GM21529 (cell line): ENCODE measurements at regions not wholly inside any gene's neighbourhood (a gene's known extent, or its start where the extent isn't known, plus 50 kb on each side); places are given as distances from the start of the nearest gene placed in this dataset.

Experiments used
- ATAC-seq: cut with Tn5 transposase; IDR thresholded peaks from one replicate; pipeline ENCODE4 v1.9.1; 2021; ENCODE audit not compliant: unreplicated experiment

DNA sequence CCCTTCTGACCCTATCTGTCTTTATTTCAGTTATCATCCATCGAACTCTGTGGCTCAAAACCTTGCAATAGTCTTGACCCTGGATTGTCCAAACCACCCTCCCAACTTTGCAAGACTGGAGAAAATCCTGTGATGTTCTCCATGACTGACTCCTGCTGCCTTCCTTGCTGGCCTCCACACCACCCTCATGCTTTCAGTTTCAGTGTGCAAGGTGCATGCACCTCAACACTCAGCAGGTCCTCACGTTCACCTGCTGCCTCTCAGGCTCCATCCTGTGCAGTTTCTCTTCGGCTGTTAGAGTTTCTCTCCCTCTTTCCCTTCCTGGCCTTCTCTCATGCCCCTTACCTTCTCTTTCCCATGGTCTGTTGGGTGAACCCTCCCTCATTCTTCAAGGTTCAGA, 59.4 kb upstream of the ASIC2 start:
- ATAC-seq: no peak

DNA sequence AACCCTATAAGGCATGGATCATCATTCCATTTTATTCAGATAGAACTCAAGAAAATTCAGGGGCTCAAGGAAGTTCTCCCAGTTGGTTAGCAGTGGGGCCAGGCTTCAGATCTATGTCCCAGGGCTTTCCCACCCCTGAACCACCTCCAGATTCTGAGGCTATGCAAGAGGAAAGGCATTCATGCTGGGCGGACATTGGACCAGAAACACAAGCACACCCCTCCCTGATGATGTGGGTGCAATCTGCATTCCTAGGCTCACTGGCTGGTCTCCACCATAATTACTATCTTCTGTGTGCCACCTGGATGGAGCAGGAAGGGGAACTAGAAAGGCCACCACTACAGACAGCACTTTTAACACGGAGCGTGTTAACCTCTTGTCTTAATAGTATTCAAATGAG, 63.2 kb upstream of the ASIC2 start:
- ATAC-seq: no peak

DNA sequence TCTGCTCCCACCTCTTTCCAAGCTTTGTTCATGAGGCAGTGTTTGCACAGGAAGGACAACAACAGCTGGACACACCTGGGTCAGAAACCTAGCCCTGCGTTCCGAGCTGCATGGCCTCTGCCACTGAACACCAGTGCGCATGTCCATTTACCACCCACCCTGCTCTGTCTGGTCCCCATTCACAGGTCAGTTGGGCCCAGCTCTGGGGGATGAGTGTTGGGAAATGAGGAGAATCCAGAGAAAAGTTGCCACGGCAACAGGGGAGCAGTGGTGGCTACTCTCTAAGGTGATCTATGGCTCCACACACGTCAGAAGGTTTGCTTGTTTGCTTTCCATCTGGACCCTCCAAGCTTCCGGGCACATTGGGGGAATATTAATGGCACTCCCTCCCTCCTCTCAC, 70.4 kb upstream of the ASIC2 start:
- ATAC-seq: no peak

DNA sequence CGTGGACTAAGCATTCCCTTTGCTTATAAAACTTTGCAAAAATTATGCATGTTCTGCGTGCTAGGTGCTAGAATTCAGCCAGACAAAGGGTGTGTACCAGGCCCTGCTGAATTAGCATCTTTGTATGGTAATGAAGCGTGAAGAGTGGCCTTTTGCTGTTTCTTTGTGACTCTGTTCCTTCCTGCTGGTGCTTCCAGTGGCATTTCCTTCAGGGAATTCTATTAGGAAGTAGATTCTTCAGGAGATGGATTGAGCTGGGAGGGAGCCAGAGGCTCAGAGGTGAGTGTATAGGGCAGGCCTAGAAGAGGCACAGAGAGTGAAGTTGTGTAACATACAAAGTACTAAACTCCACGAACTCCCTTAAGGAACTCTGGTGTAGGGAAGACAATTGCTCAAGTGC, 73.9 kb upstream of the ASIC2 start:
- ATAC-seq: no peak

DNA sequence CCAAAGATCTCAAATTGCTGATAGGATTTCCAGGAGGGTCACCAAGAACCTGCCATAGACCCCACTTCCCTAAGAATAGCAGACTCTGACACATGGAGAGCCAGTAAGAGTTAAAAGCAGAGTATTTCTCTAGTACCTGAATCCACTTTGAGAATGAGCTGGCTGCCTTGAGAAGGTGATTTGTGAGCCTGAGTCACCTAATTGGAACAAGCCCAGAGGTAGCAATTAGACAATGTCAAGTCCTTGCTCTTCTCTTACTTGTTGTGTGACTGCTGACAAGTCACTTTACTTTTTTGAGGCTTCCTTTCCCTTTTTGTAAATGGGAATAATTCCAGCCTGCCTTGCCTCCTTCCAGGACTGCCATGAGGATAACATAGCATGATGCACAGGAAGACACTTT, 76.1 kb upstream of the ASIC2 start:
- no peak for ATAC-seq

DNA sequence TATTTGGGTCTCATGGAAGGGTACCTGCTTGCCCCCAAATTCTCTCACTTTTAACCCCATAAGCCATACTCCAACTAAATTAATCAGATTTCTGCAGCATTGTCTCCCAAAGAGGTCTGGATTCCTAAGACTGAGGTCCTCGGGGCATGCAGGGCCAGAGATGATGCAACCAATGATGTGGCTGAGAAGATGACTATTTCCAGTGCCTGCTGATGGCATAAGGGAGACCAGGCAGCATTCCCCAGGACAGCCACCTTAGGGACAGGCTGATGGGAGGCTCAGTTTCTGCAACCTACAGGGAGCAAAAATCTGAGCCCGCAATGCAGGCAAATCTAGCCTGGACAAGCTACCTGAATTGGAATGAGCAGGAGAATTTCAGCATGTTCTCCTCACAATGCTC, 76.8 kb upstream of the ASIC2 start:
- no peak for ATAC-seq

DNA sequence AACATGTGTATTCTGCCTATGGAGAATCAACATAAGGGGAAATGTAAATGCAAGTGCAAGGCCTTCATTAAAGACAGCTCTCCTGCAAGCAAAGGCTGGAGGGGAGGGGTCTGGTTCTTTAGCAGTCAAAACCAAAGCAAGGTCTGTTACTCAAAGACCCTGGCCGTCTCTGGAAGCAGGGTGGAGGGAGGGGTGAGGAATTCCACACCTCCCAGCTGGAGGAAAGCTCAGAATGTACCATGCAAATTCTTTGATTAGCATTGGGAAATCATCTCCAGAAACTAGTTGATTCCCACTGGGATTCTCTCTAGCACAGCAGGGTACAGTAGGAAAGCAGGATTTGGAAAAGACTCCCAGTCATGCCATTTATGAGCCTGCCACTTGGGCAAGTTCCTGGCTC, 77.3 kb upstream of the ASIC2 start:
- no peak for ATAC-seq

DNA sequence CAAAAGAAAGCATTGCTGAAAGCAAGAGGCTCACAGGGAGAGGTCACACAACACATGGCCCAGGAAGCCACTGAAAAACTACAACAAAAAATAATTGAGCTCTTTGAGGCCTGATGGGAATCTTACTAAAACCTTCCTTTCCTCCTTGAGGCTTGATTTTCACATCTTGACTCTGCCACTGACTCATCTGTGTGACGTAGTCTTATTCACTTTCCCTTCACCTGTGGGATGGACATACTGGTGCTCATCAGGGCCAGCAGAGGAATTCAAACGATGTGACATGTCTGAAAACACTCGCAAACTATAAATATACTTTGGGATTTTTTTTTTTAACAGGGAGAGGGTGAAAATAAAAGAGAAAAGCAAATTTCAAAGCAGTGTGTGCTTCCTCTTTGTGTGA, 78.3 kb upstream of the ASIC2 start:
- ATAC-seq: no peak

DNA sequence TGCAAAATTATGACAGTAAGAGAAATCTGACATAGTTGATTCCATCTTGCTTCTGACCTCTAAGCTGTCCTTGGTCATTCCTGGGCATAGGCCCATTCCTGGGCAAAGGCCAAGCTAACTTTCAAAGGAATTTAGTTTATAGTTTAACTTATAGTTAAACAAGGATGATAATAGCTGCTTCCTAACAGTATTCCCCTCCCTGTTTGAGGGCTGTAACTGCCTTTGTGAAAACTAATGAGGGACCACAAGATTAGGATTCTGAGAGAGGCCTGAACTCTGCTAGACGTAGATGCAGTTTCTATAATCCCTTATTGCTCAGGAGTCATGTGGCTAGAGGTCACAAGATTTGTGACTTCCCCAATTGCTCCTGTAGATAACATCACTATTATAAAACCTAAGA, 80.2 kb upstream of the ASIC2 start:
- no peak for ATAC-seq

DNA sequence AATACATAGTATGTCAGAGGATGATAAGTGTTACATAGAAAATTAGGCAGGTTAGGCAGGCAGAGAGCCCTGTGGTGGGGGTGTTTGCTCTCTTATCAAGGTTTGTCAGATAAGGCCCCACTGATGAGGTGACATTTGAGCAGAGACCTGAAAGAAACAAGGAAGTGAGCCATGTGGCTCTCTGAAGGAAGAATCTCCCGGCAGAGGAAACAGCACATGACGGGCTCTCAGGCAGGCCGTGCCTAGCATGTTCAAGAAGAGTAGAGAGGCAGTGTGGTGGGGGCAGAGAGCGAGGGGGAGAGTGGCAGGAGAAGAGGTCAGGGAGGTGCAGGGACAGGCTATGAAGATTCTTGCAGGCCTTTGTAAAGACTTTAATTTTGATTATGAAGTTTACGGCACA, 82.0 kb upstream of the ASIC2 start:
- no peak for ATAC-seq

DNA sequence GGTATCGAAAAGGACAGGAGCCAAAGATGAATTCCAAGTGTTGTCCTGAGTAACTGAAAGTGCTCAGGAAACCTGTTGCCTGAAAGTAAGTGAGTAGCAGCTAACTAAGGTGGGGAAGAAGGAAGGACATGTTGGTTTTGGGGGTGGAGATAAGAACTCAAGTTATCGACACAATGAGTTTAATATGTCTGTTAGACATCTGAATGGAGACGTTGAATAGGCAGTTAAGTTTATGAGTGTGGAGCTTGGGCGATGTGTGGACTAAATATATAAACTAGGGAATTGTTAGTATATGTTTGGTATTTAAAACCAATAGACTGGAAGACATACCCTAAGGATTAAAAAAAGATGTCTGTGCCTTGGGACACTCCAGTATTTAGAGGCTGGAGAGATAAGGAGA, 82.7 kb upstream of the ASIC2 start:
- no peak for ATAC-seq

DNA sequence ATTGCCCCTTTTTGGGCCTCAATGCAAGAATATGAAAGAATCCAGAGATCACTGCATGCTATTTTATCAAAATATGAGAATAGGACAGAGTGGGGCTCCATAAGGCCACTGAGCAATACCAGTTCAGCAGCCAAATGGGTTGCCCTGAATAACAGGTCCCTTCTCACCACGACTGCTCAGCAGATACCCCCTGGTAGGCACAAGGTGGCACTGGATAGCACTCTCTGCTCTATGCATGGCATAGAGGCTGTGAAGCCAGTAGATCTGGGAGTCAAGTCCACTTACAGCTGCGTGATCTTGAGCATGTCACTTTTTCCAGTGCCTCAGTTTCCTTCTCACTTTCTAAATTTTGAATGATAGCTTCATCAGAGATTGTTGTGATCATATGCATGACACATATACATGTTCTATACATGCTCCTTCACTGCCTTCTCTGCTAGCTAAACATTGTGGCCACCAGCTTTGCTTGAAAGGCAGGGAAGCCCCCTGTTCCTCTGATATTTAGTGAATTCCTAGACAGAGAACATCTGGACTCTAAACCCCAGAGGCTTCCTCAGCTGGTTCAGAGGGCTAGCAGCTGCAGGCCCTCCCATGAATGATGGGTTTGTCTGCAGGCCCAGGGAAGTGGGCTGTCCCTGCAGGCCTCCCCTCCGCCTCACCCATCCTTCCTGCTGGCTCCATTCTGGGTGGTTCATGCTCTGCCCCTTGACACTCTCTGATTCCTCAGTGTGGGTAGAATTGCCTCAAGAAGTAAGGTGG, 84.9 kb upstream of the ASIC2 start:
- ATAC-seq: no peak

DNA sequence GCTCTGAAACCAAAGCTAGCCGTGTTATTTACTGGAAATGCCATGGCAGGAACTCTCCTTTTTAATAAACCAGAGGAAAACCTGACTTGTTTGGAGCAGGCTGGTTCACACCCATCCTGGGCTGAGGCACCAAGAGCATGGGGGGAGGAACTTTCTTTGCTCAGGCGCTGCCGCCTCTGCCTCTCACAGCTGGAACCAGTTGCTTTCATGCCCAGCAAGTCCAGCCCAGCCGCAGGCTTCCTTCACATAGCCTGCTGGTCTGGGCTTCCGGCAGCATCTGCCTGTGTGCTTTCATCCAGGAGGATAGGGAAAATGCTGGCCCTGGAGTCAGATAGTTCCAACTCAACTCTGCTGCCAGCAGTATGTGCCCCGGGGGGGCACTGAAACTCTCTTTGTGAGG, 88.1 kb upstream of the ASIC2 start:
- no peak for ATAC-seq

DNA sequence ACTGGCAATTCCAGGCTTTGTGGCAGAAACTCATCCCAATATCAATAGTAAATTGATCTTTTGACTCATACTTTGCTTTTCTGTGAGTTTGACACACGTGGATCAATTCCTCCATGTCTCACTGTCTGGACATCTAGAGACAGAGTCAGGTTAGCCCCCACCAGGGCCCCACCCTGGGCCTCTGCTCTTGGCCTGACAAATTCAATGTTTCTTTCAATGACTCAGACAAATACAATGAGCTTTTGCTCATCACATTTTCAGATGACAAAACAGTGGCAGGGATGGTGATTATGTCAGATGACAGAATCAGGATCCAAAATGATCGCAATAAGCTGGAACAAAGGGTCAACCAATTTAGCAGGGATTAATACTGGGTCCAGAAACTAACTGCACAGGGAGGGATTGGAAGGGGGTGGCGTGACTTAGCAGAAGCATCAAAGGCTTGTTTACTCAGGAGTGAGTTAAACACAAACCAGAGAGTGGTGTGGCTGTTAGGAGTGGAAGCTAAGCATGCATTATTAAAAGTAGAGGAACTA, 90.5 kb upstream of the ASIC2 start:
- no peak for ATAC-seq

DNA sequence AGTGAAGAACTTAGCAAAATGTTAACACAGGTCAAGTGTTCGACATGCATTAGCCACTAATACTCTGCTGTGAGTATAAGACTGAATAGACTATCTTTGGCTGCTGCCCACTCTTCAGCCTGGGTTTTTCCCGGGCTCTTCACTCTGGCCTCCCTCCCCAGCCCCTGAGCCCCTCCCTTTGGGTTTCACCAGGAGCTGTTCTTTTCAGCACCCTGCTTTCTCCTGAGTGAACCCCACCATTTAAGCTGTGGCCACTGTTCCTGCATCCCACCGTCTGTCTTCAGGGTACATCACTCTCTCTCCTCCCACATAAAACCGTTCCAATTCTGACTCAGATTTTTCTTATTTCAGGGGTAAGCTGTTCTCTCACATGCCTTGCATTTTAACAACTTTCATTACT, 92.0 kb upstream of the ASIC2 start:
- no peak for ATAC-seq

DNA sequence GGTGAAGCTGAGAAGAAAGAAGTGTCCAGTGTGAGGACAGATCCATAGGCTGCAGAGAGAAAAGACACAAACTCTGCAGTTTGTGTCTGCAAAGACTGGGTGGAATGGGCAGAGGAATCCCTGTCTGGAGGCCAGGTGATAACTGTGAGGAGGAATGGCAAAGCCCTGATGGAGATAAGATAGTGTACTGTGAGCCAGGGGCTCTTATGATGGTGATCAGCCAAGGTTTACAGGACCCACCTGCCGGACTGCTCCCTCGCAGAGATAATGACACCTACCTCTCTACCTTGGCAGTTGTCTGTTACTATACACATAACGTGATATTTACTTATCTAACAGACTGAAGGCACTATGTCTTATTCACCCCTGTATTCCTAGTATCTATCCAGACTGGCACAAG, 92.6 kb upstream of the ASIC2 start:
- no peak for ATAC-seq

DNA sequence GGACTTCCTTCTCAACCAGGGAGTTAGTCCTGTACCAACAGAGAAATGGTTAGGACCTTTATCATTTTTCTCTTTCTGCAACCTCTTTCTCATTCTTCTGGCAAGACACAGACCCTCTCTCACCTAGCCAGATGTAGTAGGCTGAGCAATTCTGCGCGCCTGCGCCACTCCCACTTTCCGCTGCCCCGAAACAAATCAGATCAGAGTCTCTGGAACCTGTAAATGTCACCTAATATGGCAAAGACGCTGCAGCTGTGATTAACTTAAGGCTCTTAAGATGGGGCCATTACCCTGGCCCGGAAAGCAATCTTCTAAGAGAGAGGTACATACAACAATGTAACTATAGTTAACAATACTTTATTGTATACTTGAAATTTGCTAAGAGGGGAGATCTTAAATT, 94.3 kb upstream of the ASIC2 start:
- ATAC-seq: no peak

DNA sequence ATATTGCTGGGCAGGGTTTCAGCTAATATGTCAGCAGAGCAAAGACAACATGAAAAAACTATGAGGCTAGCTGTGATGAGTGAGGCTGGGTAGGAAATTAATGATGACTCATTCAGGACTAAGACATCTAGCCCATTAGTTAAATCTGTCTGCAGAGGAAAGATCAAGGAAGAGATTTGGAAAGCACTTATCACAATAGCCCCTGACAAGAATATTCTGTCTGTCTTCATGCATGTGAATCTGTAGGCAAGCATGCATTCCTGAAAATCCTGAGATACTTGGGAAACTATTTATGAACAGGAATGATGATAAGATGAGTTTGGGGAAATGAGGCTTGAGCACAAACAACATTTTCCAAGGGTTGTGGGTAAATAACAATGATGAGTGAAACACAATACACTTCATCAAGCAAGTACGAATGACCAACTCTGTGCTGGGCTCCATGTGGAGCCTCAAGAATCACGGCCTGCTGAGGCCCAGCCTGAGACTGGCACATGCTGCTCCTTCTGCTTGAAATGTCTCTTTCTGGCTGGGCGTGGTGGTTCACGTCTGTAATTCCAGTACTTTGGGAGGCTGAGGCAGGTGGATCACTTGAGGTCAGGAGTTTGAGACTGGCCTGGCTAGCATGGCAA, 96.5 kb upstream of the ASIC2 start:
- ATAC-seq: no peak

DNA sequence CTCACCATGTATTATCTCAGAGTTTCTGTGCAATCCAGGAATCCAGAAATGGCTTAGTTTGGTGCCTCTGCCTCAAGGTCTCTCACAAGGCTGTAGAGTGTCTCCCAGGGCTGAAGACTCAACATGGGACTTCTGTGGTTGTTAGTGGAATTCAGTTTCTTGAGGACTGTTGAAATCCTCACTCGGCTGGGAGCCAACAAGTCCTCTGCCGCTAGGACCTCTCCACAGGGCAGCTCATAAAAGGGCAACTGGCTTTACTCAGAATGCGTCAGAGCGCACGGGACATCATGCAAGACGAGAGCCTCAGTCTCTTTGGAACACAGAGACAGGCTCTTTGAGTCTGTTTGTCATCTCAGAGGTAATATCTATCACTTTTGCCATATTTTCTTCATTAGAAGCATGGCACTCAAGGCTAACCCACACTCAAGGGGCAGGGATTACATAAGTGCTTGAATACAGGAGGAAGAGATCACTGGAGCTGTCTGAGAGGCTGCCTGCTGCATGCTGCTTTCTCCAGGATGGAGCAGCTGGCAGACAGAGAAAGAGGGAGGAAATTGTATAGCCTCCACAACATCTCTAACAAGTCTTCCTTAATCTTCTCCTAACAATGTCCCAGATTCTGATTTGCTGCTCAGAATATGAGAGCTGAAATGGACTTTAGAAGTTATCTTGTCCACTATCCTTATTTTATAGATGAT, 97.5 kb upstream of the ASIC2 start:
- no peak for ATAC-seq

DNA sequence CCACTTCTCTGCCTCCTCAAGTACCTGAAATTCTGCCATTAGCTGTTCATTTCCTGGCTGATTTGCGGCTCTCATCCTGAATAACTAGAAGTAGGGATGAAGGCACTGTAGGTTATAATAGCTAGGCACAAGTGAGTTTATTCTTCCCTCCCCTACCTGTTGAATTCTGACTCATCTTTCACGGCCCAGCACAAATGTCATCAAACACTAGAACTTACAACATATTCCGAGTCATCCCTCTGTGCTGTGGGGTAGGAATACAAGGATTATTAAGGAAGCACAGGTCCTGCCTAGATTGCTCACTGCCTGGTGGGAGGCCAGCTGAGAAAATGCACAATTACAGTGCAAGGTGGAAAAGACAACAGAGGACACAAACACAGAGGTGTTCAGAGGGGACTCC, 103.7 kb upstream of the ASIC2 start:
- ATAC-seq: no peak

DNA sequence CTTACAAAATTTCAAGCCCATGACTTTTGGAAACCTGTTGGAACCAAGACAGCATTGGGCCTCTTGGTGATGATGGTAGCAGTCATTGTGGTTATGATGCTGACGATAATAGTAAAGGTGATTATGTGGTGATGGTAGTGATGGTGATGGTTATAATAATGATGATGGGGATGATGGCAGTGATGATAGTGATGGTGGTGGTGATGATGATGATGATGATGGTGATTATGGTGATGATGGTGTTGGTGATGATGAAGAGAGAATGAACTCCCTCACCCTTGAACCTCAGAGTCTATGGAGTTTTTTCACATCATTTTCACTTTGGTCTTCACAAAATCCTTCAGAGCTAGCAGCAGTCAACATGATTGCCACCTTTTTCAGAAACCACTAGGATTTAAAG, 105.3 kb upstream of the ASIC2 start:
- no peak for ATAC-seq

DNA sequence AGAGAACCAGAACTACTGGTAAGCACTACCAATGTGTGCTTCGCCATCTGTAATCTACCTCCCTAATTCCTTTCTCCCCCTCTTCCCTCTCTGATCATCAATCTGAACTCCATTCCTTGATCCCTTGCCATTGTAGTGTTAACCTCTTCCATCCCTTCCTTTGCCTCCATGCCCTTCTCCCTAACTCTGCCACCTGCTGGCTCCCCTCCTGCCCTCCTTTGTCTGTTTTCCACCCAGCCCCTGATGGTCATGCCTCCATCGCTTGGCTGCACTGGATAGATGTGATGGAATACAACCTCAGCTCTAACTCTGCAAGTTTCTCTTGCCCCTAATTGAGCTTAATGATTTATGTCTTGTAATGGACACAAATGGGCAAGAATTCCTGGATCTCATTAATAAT, 108.2 kb upstream of the ASIC2 start:
- ATAC-seq: no peak
